KMS-11 (cell line): ENCODE measurements at regions not wholly inside any gene's neighbourhood (a gene's known extent, or its start where the extent isn't known, plus 50 kb on each side); places are given as distances from the start of the nearest gene placed in this dataset.

Experiments
- H2AFZ ChIP-seq: fragments of 200-600 bp; sonication (generic); 2 replicates; pipeline ENCODE4 v1.6.1; 2016; ENCODE audit warnings: antibody characterized with exemption, mixed run types, low read depth
- H3K27ac ChIP-seq: fragments of 200-600 bp; sonication (generic); 2 replicates; pipeline ENCODE4 v1.6.1; 2016; ENCODE audit warnings: mild to moderate bottlenecking, mixed run types
- H3K27me3 ChIP-seq: fragments of 200-600 bp; sonication (generic); 2 replicates; pipeline ENCODE4 v1.6.1; 2017; ENCODE audit warnings: mild to moderate bottlenecking, low read depth, mixed run types, moderate library complexity; ENCODE audit not compliant: insufficient read depth
- H3K36me3 ChIP-seq: fragments of 200-600 bp; sonication (generic); 2 replicates; pipeline ENCODE4 v1.6.1; 2017; ENCODE audit warnings: mild to moderate bottlenecking, mixed run types; ENCODE audit not compliant: insufficient read depth
- H3K4me1 ChIP-seq: fragments of 200-600 bp; sonication (generic); 2 replicates; pipeline ENCODE4 v1.6.1; 2016; ENCODE audit warnings: mild to moderate bottlenecking, low read depth, mixed run types; ENCODE audit not compliant: poor library complexity, severe bottlenecking
- H3K4me2 ChIP-seq: fragments of 200-600 bp; sonication (generic); 2 replicates; pipeline ENCODE4 v1.7.0; 2016; ENCODE audit warnings: mild to moderate bottlenecking, mixed run types
- H3K4me3 ChIP-seq: fragments of 200-600 bp; sonication (generic); IDR thresholded peaks from 2 replicates; pipeline ENCODE4 v1.6.1; 2017; ENCODE audit warnings: low read depth, low read length, mixed read lengths; ENCODE audit not compliant: insufficient read depth
- H3K79me2 ChIP-seq: fragments of 200-600 bp; sonication (generic); 2 replicates; pipeline ENCODE4 v1.6.1; 2016; ENCODE audit warnings: low read depth, mixed run types; ENCODE audit not compliant: insufficient read depth
- H3K9ac ChIP-seq: fragments of 200-600 bp; sonication (generic); 2 replicates; pipeline ENCODE4 v1.6.1; 2016; ENCODE audit warnings: mild to moderate bottlenecking, mixed run types
- H4K20me1 ChIP-seq: fragments of 200-600 bp; sonication (generic); 2 replicates; pipeline ENCODE4 v1.6.1; 2016; ENCODE audit warnings: mild to moderate bottlenecking, mixed run types; ENCODE audit not compliant: insufficient read depth
- TF ChIP-seq, protein P1 (sequence below): fragments of 200-600 bp; sonication (generic); conservative IDR thresholded peaks from 2 replicates; pipeline ENCODE4 v1.6.1; 2017; ENCODE audit warnings: low read depth, mild to moderate bottlenecking, antibody characterized with exemption, low read length, moderate library complexity, mixed read lengths

DNA sequence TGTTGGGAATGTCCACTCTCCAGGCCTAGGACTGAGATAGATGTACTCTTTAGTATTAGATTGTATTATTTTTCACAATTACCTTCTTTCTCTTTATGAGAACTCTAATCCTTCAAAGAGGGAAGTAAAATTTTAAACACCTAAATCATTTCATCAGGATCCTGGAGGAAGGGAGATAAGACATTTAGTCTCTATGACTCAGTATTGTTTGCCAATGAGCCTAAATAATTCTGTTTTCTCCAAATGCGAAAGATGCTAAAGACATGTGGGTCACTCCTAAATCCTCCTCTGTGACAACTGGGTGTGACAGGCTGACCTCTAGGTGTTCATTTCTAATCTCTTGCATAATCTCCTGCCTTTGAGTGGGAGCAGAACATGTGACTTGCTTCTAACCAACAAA, 1736.6 kb upstream of the MIR17HG start:
- TF ChIP-seq, protein P1, sequence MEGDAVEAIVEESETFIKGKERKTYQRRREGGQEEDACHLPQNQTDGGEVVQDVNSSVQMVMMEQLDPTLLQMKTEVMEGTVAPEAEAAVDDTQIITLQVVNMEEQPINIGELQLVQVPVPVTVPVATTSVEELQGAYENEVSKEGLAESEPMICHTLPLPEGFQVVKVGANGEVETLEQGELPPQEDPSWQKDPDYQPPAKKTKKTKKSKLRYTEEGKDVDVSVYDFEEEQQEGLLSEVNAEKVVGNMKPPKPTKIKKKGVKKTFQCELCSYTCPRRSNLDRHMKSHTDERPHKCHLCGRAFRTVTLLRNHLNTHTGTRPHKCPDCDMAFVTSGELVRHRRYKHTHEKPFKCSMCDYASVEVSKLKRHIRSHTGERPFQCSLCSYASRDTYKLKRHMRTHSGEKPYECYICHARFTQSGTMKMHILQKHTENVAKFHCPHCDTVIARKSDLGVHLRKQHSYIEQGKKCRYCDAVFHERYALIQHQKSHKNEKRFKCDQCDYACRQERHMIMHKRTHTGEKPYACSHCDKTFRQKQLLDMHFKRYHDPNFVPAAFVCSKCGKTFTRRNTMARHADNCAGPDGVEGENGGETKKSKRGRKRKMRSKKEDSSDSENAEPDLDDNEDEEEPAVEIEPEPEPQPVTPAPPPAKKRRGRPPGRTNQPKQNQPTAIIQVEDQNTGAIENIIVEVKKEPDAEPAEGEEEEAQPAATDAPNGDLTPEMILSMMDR = no peak
- no peak overlapping the region for H3K27ac ChIP-seq
- H3K27me3 ChIP-seq = no peaks in the 10 kb centered on the region
- H4K20me1 ChIP-seq = no peaks in the 10 kb centered on the region
- no peaks in the 10 kb centered on the region for H3K36me3 ChIP-seq
- H3K4me3 ChIP-seq = no peak overlapping the region
- H2AFZ ChIP-seq = no peak overlapping the region
- H3K4me1 ChIP-seq = no peaks in the 10 kb centered on the region
- no peak overlapping the region for H3K9ac ChIP-seq
- no peak overlapping the region for H3K4me2 ChIP-seq
- no peaks in the 10 kb centered on the region for H3K79me2 ChIP-seq

DNA sequence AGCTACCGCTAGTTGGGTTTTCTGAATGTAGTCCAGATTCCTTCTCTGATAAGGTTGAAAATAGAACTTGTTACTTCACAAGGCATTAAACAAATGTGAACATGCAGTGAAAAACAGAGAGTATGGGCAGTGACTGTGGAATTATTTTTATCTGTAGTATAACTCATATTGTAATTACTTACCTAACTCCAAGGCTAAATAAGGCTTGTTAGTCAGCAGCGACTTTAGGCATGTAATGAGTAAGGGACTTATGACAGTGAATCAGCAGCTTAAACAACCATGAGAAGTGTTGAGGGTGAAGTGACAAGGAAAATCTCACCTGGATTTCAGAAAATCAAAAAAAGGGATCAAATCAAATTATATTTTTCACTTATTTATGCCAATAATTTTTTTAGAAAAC, 1719.5 kb upstream of the MIR17HG start:
- Histone ChIP-seq H3K4me3 (no peak overlapping the region), H3K79me2 (no peaks in the 10 kb centered on the region), H3K36me3 (no peaks in the 10 kb centered on the region), H2AFZ (no peak overlapping the region), H3K27me3 (no peaks in the 10 kb centered on the region), H3K9ac (no peak overlapping the region), H3K4me1 (no peaks in the 10 kb centered on the region), H3K27ac (no peak overlapping the region), H3K4me2 (no peak overlapping the region), H4K20me1 (no peaks in the 10 kb centered on the region)
- TF ChIP-seq, protein P1 = no peak

DNA sequence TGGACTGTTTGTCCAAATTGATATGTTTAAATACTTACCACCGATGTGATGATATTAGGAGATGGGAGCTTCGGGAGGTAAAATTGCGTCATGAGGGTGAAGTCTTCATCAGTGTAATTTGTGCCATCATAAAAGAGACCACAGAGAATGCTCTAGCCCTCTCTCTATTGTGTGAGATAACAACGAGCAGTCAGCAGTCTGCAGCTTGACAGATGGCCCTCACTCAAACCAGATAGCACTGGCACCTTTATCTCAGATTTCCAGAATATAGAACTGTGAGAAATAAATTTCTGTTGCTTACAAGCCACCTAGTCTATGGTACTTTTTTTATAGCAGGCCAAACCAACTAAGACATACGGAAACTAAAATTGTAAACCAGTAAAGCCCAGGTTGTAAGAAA, 1718.9 kb upstream of the MIR17HG start:
- H3K4me3 ChIP-seq = no peak overlapping the region
- H3K4me2 ChIP-seq = no peak overlapping the region
- H3K27ac ChIP-seq = no peak overlapping the region
- H3K9ac ChIP-seq = no peak overlapping the region
- no peaks in the 10 kb centered on the region for H3K4me1 ChIP-seq
- no peak overlapping the region for H2AFZ ChIP-seq
- TF ChIP-seq, protein P1 = no peak
- no peaks in the 10 kb centered on the region for H3K79me2 ChIP-seq
- no peaks in the 10 kb centered on the region for H3K36me3 ChIP-seq
- no peaks in the 10 kb centered on the region for H4K20me1 ChIP-seq
- H3K27me3 ChIP-seq = no peaks in the 10 kb centered on the region

DNA sequence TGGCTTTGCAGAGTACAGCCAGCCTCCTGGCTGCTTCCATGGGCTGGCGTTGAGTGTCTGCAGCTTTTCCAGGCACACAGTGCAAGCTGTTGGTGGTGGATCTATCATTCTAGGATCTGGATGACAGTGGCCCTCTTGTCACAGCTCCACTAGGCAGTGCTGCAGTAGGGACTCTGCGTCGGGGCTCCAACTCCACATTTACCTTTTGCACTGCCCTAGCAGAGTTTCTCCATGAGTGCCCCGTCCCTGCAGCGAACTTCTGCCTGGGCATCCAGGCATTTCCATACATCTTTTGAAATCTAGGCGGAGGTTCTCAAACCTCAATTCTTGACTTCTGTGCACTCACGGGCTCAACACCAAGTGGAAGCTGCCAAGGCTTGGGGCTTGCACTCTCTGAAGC, 1697.3 kb upstream of the MIR17HG start:
- Histone ChIP-seq H2AFZ (no peak overlapping the region), H3K79me2 (no peaks in the 10 kb centered on the region), H3K9ac (no peak overlapping the region), H3K4me2 (no peak overlapping the region), H3K27ac (no peak overlapping the region), H3K36me3 (no peaks in the 10 kb centered on the region), H3K4me1 (no peaks in the 10 kb centered on the region), H3K27me3 (no peaks in the 10 kb centered on the region), H3K4me3 (no peak overlapping the region), H4K20me1 (no peaks in the 10 kb centered on the region)
- TF ChIP-seq, protein P1 = no peak

DNA sequence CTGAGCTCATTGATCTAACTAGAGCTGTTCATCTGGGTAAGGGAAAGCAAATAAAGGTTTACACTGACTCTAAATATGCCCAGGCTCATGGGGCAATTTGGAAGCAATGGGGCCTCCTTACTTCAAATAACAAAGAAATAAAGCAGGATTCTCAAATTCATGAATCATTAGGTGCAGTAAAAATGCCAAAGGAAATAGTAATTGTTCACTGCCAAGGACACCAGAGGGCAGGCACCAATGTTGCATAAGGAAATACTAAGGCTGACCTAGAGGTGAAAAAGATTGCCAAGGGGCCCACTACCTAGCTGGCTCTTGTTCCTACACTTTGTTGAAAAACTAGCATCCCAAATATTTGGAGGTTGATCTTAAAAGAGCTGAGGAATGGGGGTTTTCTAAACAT, 1686.7 kb upstream of the MIR17HG start:
- TF ChIP-seq, protein P1 = no peak
- Histone ChIP-seq H3K4me2 (no peak overlapping the region), H3K4me3 (no peak overlapping the region), H4K20me1 (no peaks in the 10 kb centered on the region), H3K9ac (no peak overlapping the region), H3K27ac (no peak overlapping the region), H3K27me3 (no peaks in the 10 kb centered on the region), H3K79me2 (no peaks in the 10 kb centered on the region), H3K4me1 (no peaks in the 10 kb centered on the region), H3K36me3 (no peaks in the 10 kb centered on the region), H2AFZ (no peak overlapping the region)
